Nephron (organoid): ENCODE measurements at regions not wholly inside any gene's neighbourhood (a gene's known extent, or its start where the extent isn't known, plus 50 kb on each side); places are given as distances from the start of the nearest gene placed in this dataset.

Experiments
- H3K27ac Mint-ChIP-seq, 3 experiments: 2 replicates each; pipeline ENCODE4 v1.8.0; 2020; ENCODE audit warnings: mixed read lengths in 3 of 3, mild to moderate bottlenecking in 2 of 3, moderate library complexity in 1 of 3
- H3K27me3 Mint-ChIP-seq: 2 replicates; pipeline ENCODE4 v1.8.0; 2021; ENCODE audit warnings: low read depth, mild to moderate bottlenecking, moderate library complexity, mixed read lengths
- H3K36me3 Mint-ChIP-seq: 2 replicates; pipeline ENCODE4 v1.8.0; 2020; ENCODE audit warnings: low read depth, mixed read lengths
- H3K4me1 Mint-ChIP-seq: 2 replicates; pipeline ENCODE4 v1.8.0; 2020; ENCODE audit warnings: mixed read lengths
- H3K4me3 Mint-ChIP-seq, 3 experiments: 2 replicates each; pipeline ENCODE4 v1.8.0; 2020; ENCODE audit warnings: mild to moderate bottlenecking in 3 of 3, mixed read lengths in 3 of 3, moderate library complexity in 2 of 3
- H3K9me3 Mint-ChIP-seq: 2 replicates; pipeline ENCODE4 v1.8.0; 2020; ENCODE audit warnings: mixed read lengths
- CTCF ChIP-seq, 3 experiments: fragments of 200-600 bp; sonication (generic); IDR thresholded peaks; one replicate each; pipeline ENCODE4 v1.5.0; 2021; ENCODE audit warnings: antibody characterized with exemption in 3 of 3; ENCODE audit not compliant: unreplicated experiment in 3 of 3

- Mint-ChIP-seq H3K27me3 (peaks cover 3% of the 10 kb centered on the region), H3K4me1 (peaks cover 11% of the 10 kb centered on the region), H3K36me3 (no peaks in the 10 kb centered on the region), H3K27ac (no peak overlapping the region), H3K9me3 (peaks cover 21% of the 10 kb centered on the region), H3K4me3 (no peak overlapping the region)
- TF ChIP-seq CTCF (IDR thresholded peaks at IDR 0.05; ENCODE audit: unreplicated experiment in 3 of 3) = no peak
Observed at GRCh38 chr7:25918731-25919130, 233.3 kb upstream of the NFE2L3 start.

GRCh38 chr7:25922296-25922695 is 229.7 kb upstream of the NFE2L3 start:
- Mint-ChIP-seq H3K27ac (no peak overlapping the region), H3K4me1 (no peaks in the 10 kb centered on the region), H3K4me3 (no peak overlapping the region), H3K36me3 (no peaks in the 10 kb centered on the region), H3K27me3 (no peaks in the 10 kb centered on the region), H3K9me3 (peaks cover 25% of the 10 kb centered on the region)
- TF ChIP-seq CTCF (IDR thresholded peaks at IDR 0.05; ENCODE audit: unreplicated experiment in 3 of 3) = no peak

- H3K4me3 Mint-ChIP-seq = no peak overlapping the region
- H3K36me3 Mint-ChIP-seq = no peaks in the 10 kb centered on the region
- H3K27me3 Mint-ChIP-seq = no peaks in the 10 kb centered on the region
- TF ChIP-seq CTCF (IDR thresholded peaks at IDR 0.05; ENCODE audit: unreplicated experiment in 3 of 3) = no peak
- no peak overlapping the region for H3K27ac Mint-ChIP-seq
- peaks cover 22% of the 10 kb centered on the region for H3K9me3 Mint-ChIP-seq
- no peaks in the 10 kb centered on the region for H3K4me1 Mint-ChIP-seq
Observed at GRCh38 chr7:25923741-25924460, 228.1 kb upstream of the NFE2L3 start.

GRCh38 chr7:25926009-25926408 is 226.0 kb upstream of the NFE2L3 start:
- Mint-ChIP-seq H3K27ac (no peak overlapping the region), H3K9me3 (peaks cover 15% of the 10 kb centered on the region), H3K4me1 (no peaks in the 10 kb centered on the region), H3K27me3 (no peaks in the 10 kb centered on the region), H3K36me3 (no peaks in the 10 kb centered on the region), H3K4me3 (no peak overlapping the region)
- TF ChIP-seq CTCF (IDR thresholded peaks at IDR 0.05; ENCODE audit: unreplicated experiment in 3 of 3) = no peak

- Mint-ChIP-seq H3K4me3 (no peak overlapping the region), H3K9me3 (peaks cover 15% of the 10 kb centered on the region), H3K27me3 (no peaks in the 10 kb centered on the region), H3K36me3 (no peaks in the 10 kb centered on the region), H3K4me1 (no peaks in the 10 kb centered on the region), H3K27ac (no peak overlapping the region)
- TF ChIP-seq CTCF (IDR thresholded peaks at IDR 0.05; ENCODE audit: unreplicated experiment in 3 of 3) = no peak
Observed at GRCh38 chr7:25926451-25926850, 225.5 kb upstream of the NFE2L3 start.
